BLaER1 (cell line): ENCODE measurements at regions not wholly inside any gene's neighbourhood (a gene's known extent, or its start where the extent isn't known, plus 50 kb on each side); places are given as distances from the start of the nearest gene placed in this dataset.
"Not testable (repeated sequence)": the region's sequence is repeated elsewhere in the genome, so short reads cannot be mapped to it uniquely, and the experiment has no call there.

ENCODE experiments used
- H3K27ac ChIP-seq: shearing (Covaris generic); formaldehyde crosslinking; 2 replicates; pipeline ENCODE4 v1.8.1; 2022
- H3K27me3 ChIP-seq: shearing (Covaris generic); formaldehyde crosslinking; 2 replicates; pipeline ENCODE4 v1.8.1; 2022
- H3K36me3 ChIP-seq: shearing (Covaris generic); formaldehyde crosslinking; 2 replicates; pipeline ENCODE4 v1.8.1; 2022
- H3K4me1 ChIP-seq: shearing (Covaris generic); formaldehyde crosslinking; 2 replicates; pipeline ENCODE4 v1.8.1; 2022
- H3K4me2 ChIP-seq: shearing (Covaris generic); formaldehyde crosslinking; 2 replicates; pipeline ENCODE4 v1.8.1; 2022
- H3K4me3 ChIP-seq: shearing (Covaris generic); formaldehyde crosslinking; 2 replicates; pipeline ENCODE4 v1.8.1; 2022
- H3K9ac ChIP-seq: shearing (Covaris generic); formaldehyde crosslinking; 2 replicates; pipeline ENCODE4 v1.8.1; 2022
- H3K9me3 ChIP-seq: shearing (Covaris generic); formaldehyde crosslinking; 2 replicates; pipeline ENCODE4 v1.8.1; 2022
- H4K20me1 ChIP-seq: shearing (Covaris generic); formaldehyde crosslinking; 2 replicates; pipeline ENCODE4 v1.8.1; 2022
- Cebpa-rat ChIP-seq: shearing (Covaris generic); IDR thresholded peaks from 2 replicates; pipeline ENCODE4 v1.8.1; 2022

DNA sequence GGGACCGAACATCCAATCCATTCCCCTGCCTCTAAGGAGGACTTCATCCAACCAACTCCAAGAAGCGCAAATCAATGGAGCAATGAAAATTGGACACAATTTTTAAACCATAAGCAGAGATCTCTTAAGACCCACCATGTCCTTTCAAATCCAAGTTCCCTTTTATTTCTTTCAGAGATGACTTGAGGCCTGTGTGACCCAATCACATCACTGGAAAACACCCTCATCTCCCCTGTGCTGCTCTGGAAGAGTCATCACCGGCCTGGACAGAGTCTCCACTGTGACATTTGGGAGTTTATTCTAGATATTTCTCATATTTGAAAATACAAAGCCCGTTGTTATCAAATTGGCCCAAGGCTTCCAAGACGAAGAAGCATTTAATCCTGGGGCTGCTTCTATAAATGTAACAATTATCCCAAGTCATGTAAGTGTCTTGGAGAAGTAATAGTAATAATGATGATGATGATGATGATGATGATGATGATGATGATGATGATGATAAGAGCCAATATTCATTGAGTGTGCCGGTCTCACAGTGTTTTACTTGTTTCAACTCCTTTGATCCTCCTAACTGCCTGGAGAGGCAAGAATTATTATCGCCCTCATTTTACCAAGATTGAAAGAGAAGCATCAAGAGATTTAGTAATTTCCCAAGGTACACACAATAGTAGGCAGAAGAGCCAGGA is 72.1 kb downstream of the COPRS start:
- Histone ChIP-seq H3K9ac (no peak overlapping the region), H3K4me1 (peaks cover 17% of the 10 kb centered on the region), H3K27me3 (no peaks in the 10 kb centered on the region), H3K9me3 (no peaks in the 10 kb centered on the region), H3K36me3 (no peaks in the 10 kb centered on the region), H3K27ac (no peak overlapping the region), H3K4me3 (no peak overlapping the region), H3K4me2 (no peak overlapping the region), H4K20me1 (no peaks in the 10 kb centered on the region)
- no peak for TF ChIP-seq Cebpa-rat

DNA sequence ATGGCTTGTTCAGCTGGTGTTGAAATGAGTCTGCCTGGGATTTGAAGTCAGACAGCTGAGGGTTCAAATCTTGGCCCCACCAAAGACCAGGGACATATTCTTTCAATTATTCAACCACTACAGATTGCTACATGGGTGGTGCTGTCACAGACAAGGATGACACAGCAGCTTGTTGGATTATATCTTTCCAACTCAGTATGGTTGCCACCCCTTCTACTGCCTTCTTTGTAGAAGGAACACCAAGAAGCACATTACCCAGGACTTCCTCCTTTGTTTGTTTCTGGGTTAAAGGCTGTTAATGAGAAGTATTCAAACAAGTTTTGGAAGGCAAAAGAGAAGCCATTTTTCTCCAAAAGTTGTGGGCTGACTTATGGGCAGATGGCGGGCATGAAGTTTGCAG is 78.6 kb downstream of the COPRS start:
- Histone ChIP-seq H3K27ac (no peak overlapping the region), H3K27me3 (no peaks in the 10 kb centered on the region), H3K36me3 (no peaks in the 10 kb centered on the region), H3K4me3 (no peak overlapping the region), H3K9ac (no peak overlapping the region), H3K4me1 (peaks cover 17% of the 10 kb centered on the region), H4K20me1 (no peaks in the 10 kb centered on the region), H3K9me3 (no peaks in the 10 kb centered on the region), H3K4me2 (no peak overlapping the region)
- TF ChIP-seq Cebpa-rat: no peak

DNA sequence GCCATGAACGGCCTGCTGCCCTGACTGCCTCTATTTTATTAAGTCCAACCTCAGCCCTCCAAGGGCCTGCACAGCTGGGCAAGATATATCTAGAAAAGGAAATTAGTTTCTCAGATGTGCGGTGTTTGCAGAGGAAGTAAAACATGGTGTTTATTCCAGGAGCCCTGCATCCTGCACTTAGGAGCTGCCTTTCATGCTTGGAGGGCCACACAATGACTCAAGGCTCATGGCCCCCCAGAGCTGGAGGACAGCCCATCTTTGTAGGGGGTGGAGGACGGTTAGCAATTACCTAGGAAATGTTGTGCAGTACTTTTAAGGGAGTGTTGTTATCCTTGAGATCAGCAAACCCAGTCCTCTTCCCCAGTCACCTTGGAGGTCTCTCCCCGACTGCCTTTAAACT is 80.5 kb downstream of the COPRS start:
- Histone ChIP-seq H3K4me1 (peaks cover 17% of the 10 kb centered on the region), H3K9ac (peak overlapping the region; percentile 25; the same call in 1 of the 2 replicates), H3K36me3 (no peaks in the 10 kb centered on the region), H3K27ac (peak overlapping the region; percentile 61), H4K20me1 (no peaks in the 10 kb centered on the region), H3K27me3 (no peaks in the 10 kb centered on the region), H3K4me2 (peak overlapping the region; percentile 73), H3K9me3 (no peaks in the 10 kb centered on the region), H3K4me3 (no peak overlapping the region)
- TF ChIP-seq Cebpa-rat: no peak

DNA sequence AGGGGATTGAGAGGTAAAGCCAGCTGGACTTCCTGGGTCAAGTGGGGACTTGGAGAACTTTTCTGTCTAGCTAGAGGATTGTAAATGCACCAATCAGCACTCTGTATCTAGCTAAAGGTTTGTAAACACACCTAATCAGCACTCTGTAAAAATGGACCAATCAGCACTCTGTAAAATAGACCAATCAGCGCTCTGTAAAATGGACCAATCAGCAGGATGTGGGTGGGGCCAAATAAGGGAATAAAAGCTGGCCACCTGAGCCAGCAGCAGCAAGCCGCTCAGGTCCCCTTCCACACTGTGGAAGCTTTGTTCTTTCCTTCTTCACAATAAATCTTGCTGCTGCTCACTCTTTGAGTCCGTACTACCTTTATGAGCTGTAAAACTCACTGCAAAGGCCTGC is 87.7 kb downstream of the COPRS start:
- H3K27me3 ChIP-seq, H3K9ac ChIP-seq, H4K20me1 ChIP-seq, H3K4me3 ChIP-seq, H3K36me3 ChIP-seq, H3K4me2 ChIP-seq, H3K4me1 ChIP-seq, H3K27ac ChIP-seq: not testable (repeated sequence)
- peaks cover 15% of the 10 kb centered on the region; the same call in 1 of the 2 replicates for H3K9me3 ChIP-seq

DNA sequence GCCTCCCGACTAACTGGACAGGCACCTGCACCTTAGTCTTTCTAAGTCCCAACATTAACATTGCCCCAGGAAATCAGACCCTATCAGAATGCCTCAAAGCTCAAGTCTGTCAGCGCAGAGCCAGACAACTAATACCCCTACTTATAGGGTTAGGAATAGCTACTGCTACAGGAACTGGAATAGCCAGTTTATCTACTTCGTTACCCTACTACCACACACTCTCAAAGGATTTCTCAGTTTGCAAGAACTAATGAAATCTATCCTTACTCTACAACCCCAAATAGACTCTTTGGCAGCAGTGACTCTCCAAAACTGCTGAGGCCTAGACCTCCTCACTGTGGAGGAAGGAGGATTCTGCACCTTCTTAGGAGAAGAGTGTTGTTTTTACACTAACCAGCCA is 88.5 kb downstream of the COPRS start:
- not testable (repeated sequence) for H3K36me3 ChIP-seq, H3K4me2 ChIP-seq, H3K27me3 ChIP-seq, H4K20me1 ChIP-seq, H3K4me1 ChIP-seq, H3K9ac ChIP-seq, H3K27ac ChIP-seq, H3K4me3 ChIP-seq
- peaks cover 15% of the 10 kb centered on the region; the same call in 1 of the 2 replicates for H3K9me3 ChIP-seq

DNA sequence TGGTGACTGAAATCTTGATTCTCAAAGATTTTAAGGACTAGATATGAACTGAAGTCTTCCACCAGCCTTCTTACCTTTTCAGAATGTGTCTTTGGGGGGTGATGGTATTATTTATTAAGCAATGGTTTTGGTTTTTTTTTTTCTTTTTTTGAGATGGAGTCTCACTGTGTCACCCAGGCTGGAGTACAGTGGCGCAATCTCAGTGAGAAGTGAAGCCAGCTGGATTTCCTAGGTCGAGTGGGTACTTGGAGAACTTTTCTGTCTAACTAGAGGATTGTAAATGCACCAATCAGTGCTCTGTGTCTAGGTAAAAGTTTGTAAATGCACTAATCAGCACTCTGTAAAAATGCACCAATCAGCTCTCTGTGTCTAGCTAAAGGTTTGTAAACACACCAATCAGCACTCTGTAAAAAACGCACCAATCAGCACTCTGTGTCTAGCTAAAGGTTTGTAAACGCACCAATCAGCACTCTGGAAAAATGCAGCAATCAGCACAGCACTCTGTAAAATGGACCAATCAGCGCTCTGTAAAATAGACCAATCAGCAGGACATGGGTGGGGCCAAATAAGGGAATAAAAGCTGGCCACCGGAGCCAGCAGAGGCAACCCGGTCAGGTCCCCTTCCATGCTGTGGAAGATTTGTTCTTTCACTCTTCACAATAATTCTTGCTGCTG is 97.1 kb downstream of the COPRS start:
- H3K27me3 ChIP-seq, H3K9ac ChIP-seq, H4K20me1 ChIP-seq, H3K9me3 ChIP-seq, H3K27ac ChIP-seq, H3K36me3 ChIP-seq, H3K4me3 ChIP-seq: not testable (repeated sequence)
- Histone ChIP-seq H3K4me1 (peaks cover 12% of the 10 kb centered on the region), H3K4me2 (0 out of 2 replicates have a peak overlapping the region, but pooled peaks have one; percentile 18)

DNA sequence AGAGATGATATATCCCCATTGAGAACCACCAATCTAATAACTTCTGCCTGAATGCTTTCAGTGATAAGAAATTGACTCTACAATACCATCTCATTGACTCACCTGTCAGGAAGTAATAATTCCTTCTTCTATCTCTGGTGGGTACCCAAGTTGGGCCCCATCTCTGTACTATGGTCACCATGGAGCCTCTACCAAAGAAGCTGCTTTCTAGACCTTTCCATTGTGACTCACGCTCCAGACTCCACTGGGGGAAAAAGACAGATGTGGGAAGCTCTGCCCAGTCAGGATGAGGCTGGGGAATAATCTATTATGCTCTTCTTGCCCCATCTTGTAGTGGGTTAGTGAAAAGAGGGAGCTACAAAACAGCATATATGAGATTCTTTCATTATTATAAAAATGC is 100.4 kb downstream of the COPRS start:
- Histone ChIP-seq H3K9ac (no peak overlapping the region), H3K27ac (no peak overlapping the region), H3K27me3 (no peaks in the 10 kb centered on the region), H3K4me3 (no peak overlapping the region), H3K4me2 (no peak overlapping the region), H4K20me1 (no peaks in the 10 kb centered on the region), H3K4me1 (peaks cover 16% of the 10 kb centered on the region), H3K9me3 (peaks cover 5% of the 10 kb centered on the region; the same call in 1 of the 2 replicates), H3K36me3 (no peaks in the 10 kb centered on the region)
- TF ChIP-seq Cebpa-rat: no peak

DNA sequence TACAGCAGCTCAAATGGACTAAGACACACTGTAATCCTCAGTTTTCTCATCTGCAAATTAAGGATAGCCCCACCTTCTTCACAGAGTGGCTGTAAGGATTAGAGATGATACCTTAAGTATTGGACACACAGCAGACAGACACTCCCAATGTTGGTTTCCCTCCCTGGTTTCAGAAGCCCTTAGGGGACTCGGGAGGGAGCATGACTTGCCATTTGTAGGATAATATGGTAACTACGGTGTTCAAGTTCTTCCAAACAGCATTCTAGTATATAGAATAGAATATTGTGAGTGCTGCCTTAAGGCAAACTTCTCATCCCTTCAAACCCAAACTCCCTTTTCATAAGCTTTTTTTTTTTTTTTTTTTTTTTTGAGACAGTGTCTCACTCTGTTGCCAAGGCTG is 101.9 kb downstream of the COPRS start:
- Histone ChIP-seq H3K27ac (no peak overlapping the region), H3K4me2 (no peak overlapping the region), H3K9me3 (peaks cover under 1% of the 10 kb centered on the region; the same call in 1 of the 2 replicates), H4K20me1 (no peaks in the 10 kb centered on the region), H3K9ac (no peak overlapping the region), H3K4me3 (no peak overlapping the region), H3K36me3 (no peaks in the 10 kb centered on the region), H3K27me3 (no peaks in the 10 kb centered on the region), H3K4me1 (peaks cover 16% of the 10 kb centered on the region)
- no peak for TF ChIP-seq Cebpa-rat

DNA sequence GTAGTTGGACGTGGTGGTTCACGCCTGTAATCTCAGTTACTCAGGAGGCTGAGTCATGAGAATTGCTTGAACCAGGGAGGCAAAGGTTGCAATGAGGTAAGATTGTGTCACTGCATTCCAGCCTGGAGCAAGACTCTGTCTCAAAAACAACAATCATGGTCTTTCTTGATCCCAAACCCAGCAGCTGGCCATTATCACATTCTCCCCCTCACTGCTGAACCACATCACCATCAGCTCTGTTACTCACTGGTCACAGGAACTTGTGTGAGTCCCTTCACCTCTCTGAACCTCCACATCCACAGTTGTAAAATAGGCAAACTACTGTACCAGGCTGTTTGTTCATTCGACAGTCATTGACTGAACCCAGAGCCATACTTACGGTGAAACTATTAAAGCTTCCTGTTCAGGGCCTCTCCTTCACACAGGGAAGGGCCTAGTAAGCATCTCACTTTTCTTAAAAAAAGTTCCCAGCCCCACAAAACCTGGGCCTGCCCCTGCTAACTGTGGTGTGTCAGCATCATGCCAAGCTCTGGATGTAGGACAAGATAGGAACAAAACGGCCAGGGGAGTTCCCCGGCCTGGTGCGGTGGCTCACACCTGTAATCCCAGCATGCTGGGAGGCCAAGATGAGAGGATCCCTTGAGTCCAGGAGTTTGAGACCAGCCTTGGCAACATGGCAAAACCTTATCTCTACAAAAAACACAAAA is 104.7 kb downstream of the COPRS start:
- H4K20me1 ChIP-seq: no peaks in the 10 kb centered on the region
- no peak overlapping the region for H3K4me3 ChIP-seq
- H3K9ac ChIP-seq: no peak overlapping the region
- no peak overlapping the region for H3K27ac ChIP-seq
- H3K27me3 ChIP-seq: no peaks in the 10 kb centered on the region
- no peak overlapping the region for H3K4me2 ChIP-seq
- H3K9me3 ChIP-seq: no peaks in the 10 kb centered on the region
- no peak for TF ChIP-seq Cebpa-rat
- H3K36me3 ChIP-seq: no peaks in the 10 kb centered on the region
- H3K4me1 ChIP-seq: peaks cover 12% of the 10 kb centered on the region

DNA sequence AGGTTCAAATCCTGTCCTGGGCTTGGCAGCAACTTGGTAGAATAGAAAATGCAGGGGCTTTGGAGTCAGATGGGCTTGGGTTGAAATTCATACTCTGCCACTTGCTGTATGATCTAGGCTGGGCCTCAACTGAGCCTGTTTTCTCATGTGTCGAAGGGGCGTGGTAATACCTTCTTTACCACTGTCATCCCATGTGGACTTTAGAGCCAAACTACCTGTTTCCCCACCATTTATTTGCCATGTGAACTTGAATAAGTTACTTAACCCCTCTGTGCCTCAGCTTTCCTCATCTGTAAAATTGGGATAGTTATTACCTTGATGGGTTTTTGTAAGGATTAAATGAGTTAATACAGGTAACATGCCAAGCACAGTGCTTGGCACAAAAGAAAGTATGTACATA is 106.0 kb downstream of the COPRS start:
- no peaks in the 10 kb centered on the region for H4K20me1 ChIP-seq
- H3K27ac ChIP-seq: no peak overlapping the region
- H3K36me3 ChIP-seq: no peaks in the 10 kb centered on the region
- no peaks in the 10 kb centered on the region for H3K9me3 ChIP-seq
- TF ChIP-seq Cebpa-rat: no peak
- H3K4me3 ChIP-seq: no peak overlapping the region
- no peak overlapping the region for H3K4me2 ChIP-seq
- H3K27me3 ChIP-seq: no peaks in the 10 kb centered on the region
- no peak overlapping the region for H3K9ac ChIP-seq
- H3K4me1 ChIP-seq: peaks cover 12% of the 10 kb centered on the region
